ENCODE measurements at regions not wholly inside any gene's neighbourhood (a gene's known extent, or its start where the extent isn't known, plus 50 kb on each side); places are given as distances from the start of the nearest gene placed in this dataset.

GRCh38 chr18:6561420-6561861, 146.7 kb upstream of the L3MBTL4 start:
- TF ChIP-seq CTCF (IDR thresholded peaks at IDR 0.05) (no peak), POLR2A (IDR thresholded peaks at IDR 0.05) (no peak)
